ENCODE measurements at regions not wholly inside any gene's neighbourhood (a gene's known extent, or its start where the extent isn't known, plus 50 kb on each side); places are given as distances from the start of the nearest gene placed in this dataset.

DNA sequence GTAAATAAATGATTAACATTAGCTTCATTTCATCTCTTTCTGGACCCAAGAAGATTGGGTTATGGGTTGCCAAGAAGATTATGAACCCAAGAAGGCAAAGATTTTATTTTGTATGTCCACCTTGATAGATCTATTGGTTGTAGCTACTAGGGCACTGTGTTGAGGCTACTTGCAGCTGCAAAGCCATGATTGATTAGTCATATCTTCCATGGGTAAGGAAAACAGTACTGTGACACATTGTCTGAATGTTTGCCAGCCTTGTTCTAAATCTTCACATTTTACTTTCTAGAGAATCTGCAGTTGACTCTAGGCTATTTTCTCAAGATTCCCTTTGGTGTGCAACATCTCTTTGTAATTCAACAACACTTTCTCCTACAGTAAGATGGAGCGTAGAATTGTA is 229.2 kb upstream of the KCNH8 start:
- DNase-seq (ENCODE audit: low read depth), result no peak
- no peak for TF ChIP-seq CTCF (IDR thresholded peaks at IDR 0.05; ENCODE audit: insufficient read depth, low read depth, low read length, missing control alignments)

GRCh38 chr3:18917923-18918322 is 230.4 kb upstream of the KCNH8 start:
- H3K4me3 ChIP-seq (ENCODE audit: low read length), result no peak overlapping the region
- no peak for DNase-seq (ENCODE audit: low read depth)
- TF ChIP-seq CTCF (IDR thresholded peaks at IDR 0.05; ENCODE audit: insufficient read depth, low read depth, low read length, missing control alignments), result no peak

More for the DNA sequence above, 229.2 kb upstream of the KCNH8 start:
- no peak overlapping the region for H3K4me3 ChIP-seq (ENCODE audit: low read length)

DNA sequence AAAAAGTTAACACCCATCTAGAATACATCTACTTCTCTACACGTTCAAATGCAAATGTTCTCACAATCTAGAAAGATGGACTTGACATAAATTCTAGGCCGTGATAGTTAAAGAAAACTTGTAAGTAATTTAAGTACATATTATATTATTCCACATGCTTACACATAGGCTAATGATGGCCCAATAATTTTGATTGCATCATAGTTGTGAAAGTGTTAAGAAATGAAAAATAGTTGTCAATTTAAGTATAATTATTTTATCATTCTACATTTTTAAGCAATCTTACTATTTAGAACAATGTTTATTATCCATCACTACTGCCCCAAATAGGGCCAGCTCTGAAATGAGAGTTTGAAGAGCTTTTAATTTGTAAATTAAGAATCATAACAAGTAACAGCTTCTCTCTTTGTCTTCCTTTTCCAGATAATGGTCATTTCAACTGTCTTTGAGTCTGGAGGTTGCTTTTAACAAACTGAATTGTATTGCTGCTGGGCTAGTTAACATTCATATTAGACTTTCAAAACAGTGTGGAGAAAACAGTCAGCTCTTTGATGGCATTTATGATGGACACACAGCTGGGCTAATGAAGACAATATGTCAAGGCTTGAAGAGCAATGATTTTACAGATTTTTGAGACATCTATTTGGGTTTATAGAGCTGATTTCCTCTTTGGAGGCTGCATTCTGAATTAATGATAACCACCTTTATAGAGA is 246.1 kb upstream of the KCNH8 start:
- no peak for TF ChIP-seq CTCF (IDR thresholded peaks at IDR 0.05; ENCODE audit: insufficient read depth, low read depth, low read length, missing control alignments)
- no peak overlapping the region for H3K4me3 ChIP-seq (ENCODE audit: low read length)
- no peak for DNase-seq (ENCODE audit: low read depth)

- no peak for DNase-seq (ENCODE audit: low read depth)
- TF ChIP-seq CTCF (IDR thresholded peaks at IDR 0.05; ENCODE audit: insufficient read depth, low read depth, low read length, missing control alignments), result no peak
- H3K4me3 ChIP-seq (ENCODE audit: low read length), result no peak overlapping the region
Observed at GRCh38 chr3:18901571-18901970, 246.7 kb upstream of the KCNH8 start.

DNA sequence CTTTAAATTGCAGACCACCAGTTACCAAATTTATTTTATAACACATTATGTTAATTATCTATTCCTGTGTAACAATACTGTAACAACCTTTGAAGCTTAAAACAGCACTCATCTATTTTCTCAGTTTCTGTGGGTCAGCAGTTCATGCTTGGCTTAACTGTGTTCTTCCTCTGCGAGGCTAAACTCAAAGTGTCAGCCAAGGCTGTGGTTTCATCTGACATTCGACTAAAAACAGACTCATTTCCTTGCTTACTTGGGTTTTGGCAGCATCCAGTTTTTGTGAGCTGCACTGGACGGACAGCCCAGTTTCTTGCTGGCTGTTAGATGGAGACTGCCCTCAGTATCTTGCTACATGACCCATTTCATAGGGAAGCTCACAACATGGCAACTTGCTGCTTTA is 247.3 kb upstream of the KCNH8 start:
- H3K4me3 ChIP-seq (ENCODE audit: low read length), result no peak overlapping the region
- TF ChIP-seq CTCF (IDR thresholded peaks at IDR 0.05; ENCODE audit: insufficient read depth, low read depth, low read length, missing control alignments), result no peak
- DNase-seq (ENCODE audit: low read depth), result no peak

DNA sequence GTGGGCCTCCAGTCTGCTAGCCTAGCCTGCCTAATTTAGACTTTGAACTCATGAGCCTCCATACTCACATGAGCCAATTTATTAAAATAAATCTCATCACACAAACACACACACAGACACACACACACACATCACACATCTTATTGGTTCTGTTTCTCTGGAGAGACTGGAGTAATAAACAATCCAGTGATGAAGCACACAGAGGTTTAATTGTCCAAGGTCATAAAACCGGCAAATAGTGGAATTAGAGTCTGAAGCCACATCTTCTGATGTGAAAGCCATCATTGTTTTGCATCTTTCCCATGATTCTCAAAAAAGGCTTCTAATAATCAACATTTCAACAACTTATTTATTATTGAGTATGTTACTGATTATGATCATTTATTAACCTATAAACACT is 249.4 kb upstream of the KCNH8 start:
- no peak overlapping the region for H3K4me3 ChIP-seq (ENCODE audit: low read length)
- no peak for DNase-seq (ENCODE audit: low read depth)
- TF ChIP-seq CTCF (IDR thresholded peaks at IDR 0.05; ENCODE audit: insufficient read depth, low read depth, low read length, missing control alignments), result no peak

DNA sequence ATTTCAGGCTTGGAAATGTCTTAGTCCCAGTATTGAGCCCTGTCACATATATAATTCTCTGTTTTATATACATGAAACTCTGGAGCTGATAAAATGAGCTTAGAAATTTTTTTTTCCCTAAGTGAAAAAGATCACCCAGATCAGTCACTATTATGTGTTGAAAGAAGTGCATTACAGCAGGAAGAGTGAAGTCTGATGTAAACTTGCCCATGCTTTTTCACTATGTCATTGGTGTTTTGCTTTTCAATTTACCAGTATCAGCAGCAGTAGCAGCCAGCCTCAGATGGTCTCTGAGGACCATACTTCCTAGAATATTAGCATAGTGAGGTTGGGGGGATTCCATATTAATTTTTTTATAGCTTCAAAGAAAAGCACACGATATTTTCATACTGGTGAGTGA is 255.6 kb upstream of the KCNH8 start:
- TF ChIP-seq CTCF (IDR thresholded peaks at IDR 0.05; ENCODE audit: insufficient read depth, low read depth, low read length, missing control alignments), result no peak
- DNase-seq (ENCODE audit: low read depth), result no peak
- H3K4me3 ChIP-seq (ENCODE audit: low read length), result no peak overlapping the region

All from epithelial cell of esophagus (primary cell).